ENCODE measurements at regions not wholly inside any gene's neighbourhood (a gene's known extent, or its start where the extent isn't known, plus 50 kb on each side); places are given as distances from the start of the nearest gene placed in this dataset.

GRCh38 chr16:9176547-9177418 is 85.3 kb downstream of the HAPSTR1 start:
- Histone ChIP-seq H3K36me3 (ENCODE audit: control insufficient read depth, insufficient read depth, low read length) (no peaks in the 10 kb centered on the region), H3K4me3 (ENCODE audit: low read depth, low read length) (no peak overlapping the region), H3K27me3 (ENCODE audit: control insufficient read depth, insufficient read depth, low read length) (no peaks in the 10 kb centered on the region)
- TF ChIP-seq CTCF (IDR thresholded peaks at IDR 0.05; ENCODE audit: insufficient read depth, low read depth, low read length): no peak
- no peak for DNase-seq (ENCODE audit: low read depth)
- CTCF ChIA-PET: no interaction called here
- POLR2A ChIA-PET: no interaction called here

GRCh38 chr16:9177861-9178260 is 86.4 kb downstream of the HAPSTR1 start:
- H3K36me3 ChIP-seq (ENCODE audit: control insufficient read depth, insufficient read depth, low read length): no peaks in the 10 kb centered on the region
- CTCF ChIA-PET: interaction anchor here (0.9 kb wide), 1 partner anchor 18 kb away, joined by 3 read pairs; no protein-coding TSS in a partner anchor
- DNase-seq (ENCODE audit: low read depth): no peak
- H3K27me3 ChIP-seq (ENCODE audit: control insufficient read depth, insufficient read depth, low read length): no peaks in the 10 kb centered on the region
- no peak for TF ChIP-seq CTCF (IDR thresholded peaks at IDR 0.05; ENCODE audit: insufficient read depth, low read depth, low read length)
- H3K4me3 ChIP-seq (ENCODE audit: low read depth, low read length): no peak overlapping the region
- POLR2A ChIA-PET: no interaction called here

GRCh38 chr16:9183682-9184353 is 92.4 kb downstream of the HAPSTR1 start:
- CTCF ChIA-PET: interaction anchor here (0.6 kb wide), 1 partner anchor 64 kb away, joined by 3 read pairs; no protein-coding TSS in a partner anchor

GRCh38 chr16:9184354-9184690 is 92.9 kb downstream of the HAPSTR1 start:
- no peak for DNase-seq (ENCODE audit: low read depth)
- CTCF ChIA-PET: no interaction called here
- no peaks in the 10 kb centered on the region for H3K27me3 ChIP-seq (ENCODE audit: control insufficient read depth, insufficient read depth, low read length)
- POLR2A ChIA-PET: interaction anchor here (0.6 kb wide), 1 partner anchor 315 kb away, joined by 6 read pairs; no protein-coding TSS in a partner anchor
- no peak overlapping the region for H3K4me3 ChIP-seq (ENCODE audit: low read depth, low read length)
- TF ChIP-seq CTCF (IDR thresholded peaks at IDR 0.05; ENCODE audit: insufficient read depth, low read depth, low read length): no peak
- H3K36me3 ChIP-seq (ENCODE audit: control insufficient read depth, insufficient read depth, low read length): no peaks in the 10 kb centered on the region

More at GRCh38 chr16:9183682-9184353, 92.4 kb downstream of the HAPSTR1 start:
- POLR2A ChIA-PET: interaction anchor here (0.6 kb wide), 1 partner anchor 315 kb away, joined by 6 read pairs; no protein-coding TSS in a partner anchor
- Histone ChIP-seq H3K27me3 (ENCODE audit: control insufficient read depth, insufficient read depth, low read length) (no peaks in the 10 kb centered on the region), H3K4me3 (ENCODE audit: low read depth, low read length) (no peak overlapping the region), H3K36me3 (ENCODE audit: control insufficient read depth, insufficient read depth, low read length) (no peaks in the 10 kb centered on the region)
- DNase-seq (ENCODE audit: low read depth): no peak
- no peak for TF ChIP-seq CTCF (IDR thresholded peaks at IDR 0.05; ENCODE audit: insufficient read depth, low read depth, low read length)

- no peak for TF ChIP-seq CTCF (IDR thresholded peaks at IDR 0.05; ENCODE audit: insufficient read depth, low read depth, low read length)
- Histone ChIP-seq H3K4me3 (ENCODE audit: low read depth, low read length) (no peak overlapping the region), H3K36me3 (ENCODE audit: control insufficient read depth, insufficient read depth, low read length) (no peaks in the 10 kb centered on the region), H3K27me3 (ENCODE audit: control insufficient read depth, insufficient read depth, low read length) (no peaks in the 10 kb centered on the region)
- CTCF ChIA-PET: no interaction called here
- DNase-seq (ENCODE audit: low read depth): no peak
- POLR2A ChIA-PET: no interaction called here
These were observed 93.9 kb downstream of the HAPSTR1 start for GRCh38 chr16:9185381-9185780.

Data from BJ (cell line).